ENCODE measurements at regions not wholly inside any gene's neighbourhood (a gene's known extent, or its start where the extent isn't known, plus 50 kb on each side); places are given as distances from the start of the nearest gene placed in this dataset.

GRCh38 chr2:120960770-120961366 is 225.2 kb downstream of the GLI2 start:
- TF ChIP-seq CTCF (conservative IDR thresholded peaks at IDR 0.05; ENCODE audit: low read length): no peak
- no peak for TF ChIP-seq EZH2phosphoT487 (IDR thresholded peaks at IDR 0.05; ENCODE audit: borderline replicate concordance)
